ENCODE measurements at regions not wholly inside any gene's neighbourhood (a gene's known extent, or its start where the extent isn't known, plus 50 kb on each side); places are given as distances from the start of the nearest gene placed in this dataset.

DNA sequence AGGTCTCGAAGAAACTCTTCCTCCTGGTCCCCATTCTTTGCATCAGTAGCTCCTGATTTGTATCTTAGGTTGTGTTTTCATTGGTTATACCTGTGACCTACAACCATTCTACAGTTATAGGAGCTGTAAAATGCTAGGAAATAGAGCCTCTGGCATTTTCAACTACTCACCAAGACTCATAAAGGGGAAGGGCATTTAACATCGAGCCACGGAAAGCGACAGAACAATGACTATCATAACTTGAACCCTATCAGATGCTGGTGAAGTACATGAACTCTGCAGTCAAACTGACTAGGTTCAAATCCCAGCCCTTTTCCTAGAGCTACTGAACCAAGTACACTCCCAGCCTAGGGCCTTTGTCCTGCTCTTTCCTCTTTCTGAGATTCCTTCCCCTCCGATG, 588.0 kb downstream of the SOX6 start:
- TF ChIP-seq CTCF (IDR thresholded peaks at IDR 0.05; ENCODE audit: poor library complexity) (no peak), EZH2 (IDR thresholded peaks at IDR 0.05; ENCODE audit: borderline replicate concordance) (no peak), EZH2phosphoT487 (IDR thresholded peaks at IDR 0.05; ENCODE audit: low read depth, severe bottlenecking, unreplicated experiment) (no peak)
